HepG2 (cell line): ENCODE measurements at regions not wholly inside any gene's neighbourhood (a gene's known extent, or its start where the extent isn't known, plus 50 kb on each side); places are given as distances from the start of the nearest gene placed in this dataset.

Source experiments
- HHEX ChIP-seq: IDR thresholded peaks from 2 replicates; pipeline ENCODE4 v1.6.1; 2016; ENCODE audit warnings: control low read depth
- PHB2 ChIP-seq: fragments of 450-650 bp; IDR thresholded peaks from 2 replicates; pipeline ENCODE4 v1.6.1; 2018; ENCODE audit not compliant: partially characterized antibody
- PITX1 ChIP-seq: sonication (generic); formaldehyde crosslinking; IDR thresholded peaks from 2 replicates; pipeline ENCODE4 v1.5.1; 2020; ENCODE audit warnings: mild to moderate bottlenecking, missing genetic modification reagents
- RFX1 ChIP-seq: fragments of 450-650 bp; IDR thresholded peaks from 2 replicates; pipeline ENCODE4 v1.6.1; 2017
- RFX3 ChIP-seq: IDR thresholded peaks from 2 replicates; pipeline ENCODE4 v1.6.1; 2016; ENCODE audit warnings: missing biosample characterization, missing genetic modification reagents
- TCF12 ChIP-seq, 2 experiments: fragments of 450-650 bp in 1 of 2; sonication (generic) in 1 of 2; formaldehyde crosslinking in 1 of 2; IDR thresholded peaks; 2 replicates each; pipeline versions ENCODE4 v1.6.1 to v1.8.0; 2017 to 2022; ENCODE audit warnings: antibody characterized with exemption in 1 of 2, mild to moderate bottlenecking in 1 of 2, missing genetic modification reagents in 1 of 2, moderate library complexity in 1 of 2
- TCF7L2 ChIP-seq: IDR thresholded peaks from 2 replicates; pipeline ENCODE4 v1.6.1; 2011; ENCODE audit warnings: mild to moderate bottlenecking, low read depth, low read length, moderate library complexity
- ZBTB38 ChIP-seq: sonication (generic); formaldehyde crosslinking; IDR thresholded peaks from 2 replicates; pipeline ENCODE4 v1.5.1; 2020; ENCODE audit warnings: mild to moderate bottlenecking, missing genetic modification reagents
- ZNF225 ChIP-seq: sonication (generic); formaldehyde crosslinking; IDR thresholded peaks from 2 replicates; pipeline ENCODE4 v1.4.0; 2020; ENCODE audit warnings: mild to moderate bottlenecking, missing genetic modification reagents
- TF ChIP-seq, protein P1 (sequence below): sonication (generic); formaldehyde crosslinking; IDR thresholded peaks from 2 replicates; pipeline ENCODE4 v1.4.0; 2020; ENCODE audit warnings: mild to moderate bottlenecking, missing genetic modification reagents, borderline replicate concordance
- TF ChIP-seq, protein P2 (sequence below): sonication (generic); formaldehyde crosslinking; conservative IDR thresholded peaks from 2 replicates; pipeline ENCODE4 v1.8.0; 2022; ENCODE audit warnings: mild to moderate bottlenecking, moderate library complexity, missing genetic modification reagents
- TF ChIP-seq, protein P3 (sequence below): sonication (generic); formaldehyde crosslinking; IDR thresholded peaks from 2 replicates; pipeline ENCODE4 v1.9.0; 2022; ENCODE audit warnings: low read depth, missing genetic modification reagents

DNA sequence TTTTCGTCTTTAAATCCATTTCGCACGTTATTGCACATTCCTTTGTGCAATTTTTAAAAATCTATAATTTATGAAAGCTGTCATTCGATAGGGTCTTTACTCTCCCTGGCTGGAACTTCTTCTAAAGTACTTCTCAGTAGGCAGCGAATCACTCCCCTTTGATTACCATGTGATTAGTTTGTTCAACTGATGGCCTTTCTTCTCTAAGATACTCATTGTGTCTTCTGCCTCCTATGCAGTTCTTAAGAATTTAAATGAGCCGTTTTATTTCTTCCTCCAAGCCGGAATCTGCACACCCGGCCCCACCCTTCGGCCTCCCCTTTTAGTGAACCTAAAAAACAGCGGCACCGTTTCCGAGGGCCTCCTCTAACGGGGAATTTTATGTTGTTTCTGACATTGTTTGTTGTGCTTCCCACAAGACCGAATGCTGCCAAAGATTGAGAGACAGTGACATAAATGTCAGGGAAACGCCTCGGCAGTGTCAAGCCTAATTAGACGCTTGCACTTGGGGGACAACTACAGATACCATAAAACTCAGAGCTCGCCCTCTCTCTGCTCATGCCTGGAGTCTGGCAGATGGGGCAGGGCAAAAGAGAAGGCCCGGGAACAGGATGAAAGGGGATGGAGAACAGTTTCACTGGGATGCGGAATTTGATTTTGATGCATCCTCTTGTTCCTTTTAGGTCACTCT is 255.3 kb downstream of the BCL11A start (continued):
- TF ChIP-seq, protein P1, sequence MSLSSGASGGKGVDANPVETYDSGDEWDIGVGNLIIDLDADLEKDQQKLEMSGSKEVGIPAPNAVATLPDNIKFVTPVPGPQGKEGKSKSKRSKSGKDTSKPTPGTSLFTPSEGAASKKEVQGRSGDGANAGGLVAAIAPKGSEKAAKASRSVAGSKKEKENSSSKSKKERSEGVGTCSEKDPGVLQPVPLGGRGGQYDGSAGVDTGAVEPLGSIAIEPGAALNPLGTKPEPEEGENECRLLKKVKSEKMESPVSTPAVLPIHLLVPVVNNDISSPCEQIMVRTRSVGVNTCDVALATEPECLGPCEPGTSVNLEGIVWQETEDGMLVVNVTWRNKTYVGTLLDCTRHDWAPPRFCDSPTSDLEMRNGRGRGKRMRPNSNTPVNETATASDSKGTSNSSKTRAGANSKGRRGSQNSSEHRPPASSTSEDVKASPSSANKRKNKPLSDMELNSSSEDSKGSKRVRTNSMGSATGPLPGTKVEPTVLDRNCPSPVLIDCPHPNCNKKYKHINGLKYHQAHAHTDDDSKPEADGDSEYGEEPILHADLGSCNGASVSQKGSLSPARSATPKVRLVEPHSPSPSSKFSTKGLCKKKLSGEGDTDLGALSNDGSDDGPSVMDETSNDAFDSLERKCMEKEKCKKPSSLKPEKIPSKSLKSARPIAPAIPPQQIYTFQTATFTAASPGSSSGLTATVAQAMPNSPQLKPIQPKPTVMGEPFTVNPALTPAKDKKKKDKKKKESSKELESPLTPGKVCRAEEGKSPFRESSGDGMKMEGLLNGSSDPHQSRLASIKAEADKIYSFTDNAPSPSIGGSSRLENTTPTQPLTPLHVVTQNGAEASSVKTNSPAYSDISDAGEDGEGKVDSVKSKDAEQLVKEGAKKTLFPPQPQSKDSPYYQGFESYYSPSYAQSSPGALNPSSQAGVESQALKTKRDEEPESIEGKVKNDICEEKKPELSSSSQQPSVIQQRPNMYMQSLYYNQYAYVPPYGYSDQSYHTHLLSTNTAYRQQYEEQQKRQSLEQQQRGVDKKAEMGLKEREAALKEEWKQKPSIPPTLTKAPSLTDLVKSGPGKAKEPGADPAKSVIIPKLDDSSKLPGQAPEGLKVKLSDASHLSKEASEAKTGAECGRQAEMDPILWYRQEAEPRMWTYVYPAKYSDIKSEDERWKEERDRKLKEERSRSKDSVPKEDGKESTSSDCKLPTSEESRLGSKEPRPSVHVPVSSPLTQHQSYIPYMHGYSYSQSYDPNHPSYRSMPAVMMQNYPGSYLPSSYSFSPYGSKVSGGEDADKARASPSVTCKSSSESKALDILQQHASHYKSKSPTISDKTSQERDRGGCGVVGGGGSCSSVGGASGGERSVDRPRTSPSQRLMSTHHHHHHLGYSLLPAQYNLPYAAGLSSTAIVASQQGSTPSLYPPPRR (CRISPR knock-in tag), result no peak
- no peak for TF ChIP-seq ZBTB38 (CRISPR knock-in tag)
- TF ChIP-seq RFX1, result no peak
- TF ChIP-seq, protein P2, sequence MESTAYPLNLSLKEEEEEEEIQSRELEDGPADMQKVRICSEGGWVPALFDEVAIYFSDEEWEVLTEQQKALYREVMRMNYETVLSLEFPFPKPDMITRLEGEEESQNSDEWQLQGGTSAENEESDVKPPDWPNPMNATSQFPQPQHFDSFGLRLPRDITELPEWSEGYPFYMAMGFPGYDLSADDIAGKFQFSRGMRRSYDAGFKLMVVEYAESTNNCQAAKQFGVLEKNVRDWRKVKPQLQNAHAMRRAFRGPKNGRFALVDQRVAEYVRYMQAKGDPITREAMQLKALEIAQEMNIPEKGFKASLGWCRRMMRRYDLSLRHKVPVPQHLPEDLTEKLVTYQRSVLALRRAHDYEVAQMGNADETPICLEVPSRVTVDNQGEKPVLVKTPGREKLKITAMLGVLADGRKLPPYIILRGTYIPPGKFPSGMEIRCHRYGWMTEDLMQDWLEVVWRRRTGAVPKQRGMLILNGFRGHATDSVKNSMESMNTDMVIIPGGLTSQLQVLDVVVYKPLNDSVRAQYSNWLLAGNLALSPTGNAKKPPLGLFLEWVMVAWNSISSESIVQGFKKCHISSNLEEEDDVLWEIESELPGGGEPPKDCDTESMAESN, result no peak
- no peak for TF ChIP-seq TCF7L2
- TF ChIP-seq TCF12 (IDR thresholded peaks at IDR 0.05), result no peak
- TF ChIP-seq TCF12 (CRISPR knock-in tag; IDR thresholded peaks at IDR 0.05), result no peak
- no peak for TF ChIP-seq PHB2
- TF ChIP-seq RFX3, result no peak
- TF ChIP-seq, protein P3, sequence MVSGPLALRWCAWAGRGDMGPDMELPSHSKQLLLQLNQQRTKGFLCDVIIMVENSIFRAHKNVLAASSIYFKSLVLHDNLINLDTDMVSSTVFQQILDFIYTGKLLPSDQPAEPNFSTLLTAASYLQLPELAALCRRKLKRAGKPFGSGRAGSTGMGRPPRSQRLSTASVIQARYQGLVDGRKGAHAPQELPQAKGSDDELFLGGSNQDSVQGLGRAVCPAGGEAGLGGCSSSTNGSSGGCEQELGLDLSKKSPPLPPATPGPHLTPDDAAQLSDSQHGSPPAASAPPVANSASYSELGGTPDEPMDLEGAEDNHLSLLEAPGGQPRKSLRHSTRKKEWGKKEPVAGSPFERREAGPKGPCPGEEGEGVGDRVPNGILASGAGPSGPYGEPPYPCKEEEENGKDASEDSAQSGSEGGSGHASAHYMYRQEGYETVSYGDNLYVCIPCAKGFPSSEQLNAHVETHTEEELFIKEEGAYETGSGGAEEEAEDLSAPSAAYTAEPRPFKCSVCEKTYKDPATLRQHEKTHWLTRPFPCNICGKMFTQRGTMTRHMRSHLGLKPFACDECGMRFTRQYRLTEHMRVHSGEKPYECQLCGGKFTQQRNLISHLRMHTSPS (CRISPR knock-in tag), result no peak
- TF ChIP-seq ZNF225 (CRISPR knock-in tag), result no peak
- TF ChIP-seq HHEX (CRISPR knock-in tag), result no peak
- no peak for TF ChIP-seq PITX1 (CRISPR knock-in tag)
